Stimulated activated CD4-positive, alpha-beta T cell treated with anti-CD3 and anti-CD28 coated beads, TNF-alpha, amount 100 ng/mL, for 48 hours (primary cell): ENCODE measurements at regions not wholly inside any gene's neighbourhood (a gene's known extent, or its start where the extent isn't known, plus 50 kb on each side); places are given as distances from the start of the nearest gene placed in this dataset.
"Not testable (repeated sequence)": the region's sequence is repeated elsewhere in the genome, so short reads cannot be mapped to it uniquely, and the experiment has no call there.

Source experiments
- DNase-seq, 3 donors: peaks; one replicate each; pipeline ENCODE4 v3.0.0-alpha.2; 2020; ENCODE audit warnings: low read depth in 3 of 3

- no peak for DNase-seq
Measured at GRCh38 chrX:3938587-3938986, 225.1 kb upstream of the PRKX start.

GRCh38 chrX:3935196-3935595 lies 221.7 kb upstream of the PRKX start:
- DNase-seq: not testable (repeated sequence)

GRCh38 chrX:3920424-3921017 lies 207.1 kb upstream of the PRKX start:
- not testable (repeated sequence) for DNase-seq

- DNase-seq: not testable (repeated sequence)
Measured at GRCh38 chrX:3919668-3920423, 206.4 kb upstream of the PRKX start.

GRCh38 chrX:3914813-3915212 lies 201.4 kb upstream of the PRKX start:
- DNase-seq: not testable (repeated sequence)

GRCh38 chrX:3914059-3914458 lies 200.6 kb upstream of the PRKX start:
- DNase-seq: not testable (repeated sequence)

- not testable (repeated sequence) for DNase-seq
Measured at GRCh38 chrX:3911012-3911411, 197.6 kb upstream of the PRKX start.

GRCh38 chrX:3910611-3911010 lies 197.2 kb upstream of the PRKX start:
- not testable (repeated sequence) for DNase-seq

GRCh38 chrX:3905522-3906258 lies 192.2 kb upstream of the PRKX start:
- not testable (repeated sequence) for DNase-seq

- DNase-seq: not testable (repeated sequence)
Measured at GRCh38 chrX:3902222-3902621, 188.8 kb upstream of the PRKX start.

GRCh38 chrX:3896755-3897154 lies 183.3 kb upstream of the PRKX start:
- DNase-seq: not testable (repeated sequence)

GRCh38 chrX:3882553-3882920 lies 169.1 kb upstream of the PRKX start:
- not testable (repeated sequence) for DNase-seq

- DNase-seq: not testable (repeated sequence)
Measured at GRCh38 chrX:3881898-3882552, 168.6 kb upstream of the PRKX start.

- not testable (repeated sequence) for DNase-seq
Measured at GRCh38 chrX:3881255-3881895, 167.9 kb upstream of the PRKX start.

GRCh38 chrX:3876393-3876792 lies 162.9 kb upstream of the PRKX start:
- not testable (repeated sequence) for DNase-seq

- not testable (repeated sequence) for DNase-seq
Measured at GRCh38 chrX:3875638-3876037, 162.2 kb upstream of the PRKX start.

GRCh38 chrX:3872226-3872879 lies 158.9 kb upstream of the PRKX start:
- not testable (repeated sequence) for DNase-seq

GRCh38 chrX:3867067-3867831 lies 153.8 kb upstream of the PRKX start:
- not testable (repeated sequence) for DNase-seq

GRCh38 chrX:3858332-3858731 lies 144.9 kb upstream of the PRKX start:
- DNase-seq: not testable (repeated sequence)

GRCh38 chrX:3843522-3844145 lies 130.2 kb upstream of the PRKX start:
- not testable (repeated sequence) for DNase-seq
